HCT116 (cell line): ENCODE measurements at regions not wholly inside any gene's neighbourhood (a gene's known extent, or its start where the extent isn't known, plus 50 kb on each side); places are given as distances from the start of the nearest gene placed in this dataset.

Experiments used
- ATAC-seq: fragments of 200-7000 bp; cut with Tn5 transposase; 2 replicates; pipeline ENCODE4 v1.9.1; 2020; ENCODE audit warnings: mild to moderate bottlenecking, moderate library complexity
- BruUV-seq: library from RNA; stranded (reverse); fragments of 400-500 nt; replicated peaks from 2 replicates; lab custom pipeline; 2021; lab: Mats Ljungman, UMichigan
- CTCF ChIA-PET: fragments of 300-600 bp; sonication (Branson Sonifier 250); formaldehyde crosslinking; loops from one replicate; lab custom pipeline; 2021; ENCODE audit warnings: antibody characterized with exemption; lab: Charles Lee
- POLR2A ChIA-PET: fragments of 300-600, 350-600 bp; sonication (Branson Sonifier 250); formaldehyde crosslinking; loops from one replicate; lab custom pipeline; 2021; ENCODE audit warnings: antibody characterized with exemption; lab: Charles Lee
- RAD21 ChIA-PET, 2 experiments: fragments of 300-600 bp; sonication (Branson Sonifier 250); formaldehyde crosslinking; loops; one replicate each; lab custom pipeline; 2023; ENCODE audit warnings: low total read pairs in 2 of 2; ENCODE audit not compliant: uncharacterized antibody in 2 of 2, unreplicated experiment in 2 of 2, low non-redundant PET in 1 of 2; lab: Charles Lee
- DNase-seq: peaks from one replicate; pipeline ENCODE4 v3.0.0-alpha.2; 2010; ENCODE audit warnings: low read depth, low spot score
- H2AFZ ChIP-seq: fragments of 200-600 bp; shearing (Covaris generic), sonication (generic); 2 replicates; pipeline ENCODE4 v1.6.1; 2017; ENCODE audit warnings: low read depth, mixed run types, mixed read lengths, antibody characterized with exemption, low read length; ENCODE audit not compliant: poor library complexity, severe bottlenecking
- H3K27ac ChIP-seq: 2 replicates; pipeline ENCODE4 v1.5.1; 2012; ENCODE audit warnings: low read depth, low read length
- H3K27me3 ChIP-seq: fragments of 200-600 bp; sonication (generic); 2 replicates; pipeline ENCODE4 v1.6.1; 2016; ENCODE audit warnings: mixed run types, low read length, mixed read lengths; ENCODE audit not compliant: insufficient read depth
- H3K36me3 ChIP-seq, 2 experiments: fragments of 200-500 bp in 1 of 2; fragments of 200-600 bp in 1 of 2; sonication (Bioruptor generic) in 1 of 2; sonication (generic) in 1 of 2; 2 replicates each; pipeline versions ENCODE4 v1.5.1 to v1.6.1; 2014 to 2016; ENCODE audit warnings: low read length in 2 of 2, inconsistent platforms in 1 of 2, mixed read lengths in 1 of 2, mixed run types in 1 of 2; ENCODE audit not compliant: insufficient read depth in 2 of 2, control insufficient read depth in 1 of 2
- H3K4me1 ChIP-seq, 2 experiments: fragments of 200-600 bp in 1 of 2; sonication (generic) in 1 of 2; 2 replicates each; pipeline versions ENCODE4 v1.5.1 to v1.6.1; 2012 to 2017; ENCODE audit warnings: low read length in 2 of 2, inconsistent platforms in 1 of 2, mild to moderate bottlenecking in 1 of 2, mixed read lengths in 1 of 2, mixed run types in 1 of 2, moderate library complexity in 1 of 2; ENCODE audit not compliant: insufficient read depth in 2 of 2, control insufficient read depth in 1 of 2
- H3K4me2 ChIP-seq: fragments of 200-600 bp; sonication (generic); 2 replicates; pipeline ENCODE4 v1.6.1; 2017; ENCODE audit warnings: mixed run types, low read length, mixed read lengths
- H3K4me3 ChIP-seq, 2 experiments: fragments of 200-600 bp in 1 of 2; sonication (generic) in 1 of 2; replicated peaks in 1 of 2; 2 replicates each; pipeline ENCODE4 v1.5.1; 2011 to 2016; ENCODE audit warnings: low read length in 2 of 2, control low read depth in 1 of 2, low read depth in 1 of 2, mild to moderate bottlenecking in 1 of 2, mixed read lengths in 1 of 2, mixed run types in 1 of 2
- H3K79me2 ChIP-seq: fragments of 200-600 bp; sonication (generic); 2 replicates; pipeline ENCODE4 v1.6.1; 2017; ENCODE audit warnings: mild to moderate bottlenecking, mixed run types, low read length, moderate library complexity, mixed read lengths; ENCODE audit not compliant: insufficient read depth
- H3K9ac ChIP-seq: fragments of 200-600 bp; sonication (generic); 2 replicates; pipeline ENCODE4 v1.6.1; 2016; ENCODE audit warnings: low read length, mixed read lengths
- H3K9me2 ChIP-seq: fragments of 200-600 bp; sonication (generic), shearing (Covaris generic); 2 replicates; pipeline ENCODE4 v1.6.1; 2017; ENCODE audit warnings: mixed run types, mild to moderate bottlenecking, moderate library complexity; ENCODE audit not compliant: insufficient read depth
- H3K9me3 ChIP-seq, 2 experiments: fragments of 200-500 bp in 1 of 2; fragments of 200-600 bp in 1 of 2; sonication (Bioruptor generic) in 1 of 2; sonication (generic) in 1 of 2; 2 replicates each; pipeline ENCODE4 v1.6.1; 2014 to 2017; ENCODE audit warnings: low read length in 2 of 2, mixed read lengths in 2 of 2, inconsistent platforms in 1 of 2, low read depth in 1 of 2, mild to moderate bottlenecking in 1 of 2, mixed run types in 1 of 2, moderate library complexity in 1 of 2; ENCODE audit not compliant: control insufficient read depth in 1 of 2, insufficient read depth in 1 of 2
- H4K20me1 ChIP-seq: fragments of 200-600 bp; sonication (generic), shearing (Covaris generic); 2 replicates; pipeline ENCODE4 v1.6.1; 2017; ENCODE audit warnings: mixed run types, mild to moderate bottlenecking, moderate library complexity; ENCODE audit not compliant: insufficient read depth
- CBX3 ChIP-seq: IDR thresholded peaks from 2 replicates; pipeline ENCODE4 v1.6.1; 2012; ENCODE audit warnings: low read depth
- POLR2A ChIP-seq: IDR thresholded peaks from 2 replicates; pipeline ENCODE4 v1.7.0; 2011; ENCODE audit warnings: borderline replicate concordance; ENCODE audit not compliant: insufficient read depth, insufficient read length; ENCODE audit errors: extremely low read depth
- SP1 ChIP-seq: IDR thresholded peaks from 2 replicates; pipeline ENCODE4 v1.6.1; 2012; ENCODE audit warnings: low read depth
- TCF7L2 ChIP-seq: IDR thresholded peaks from 2 replicates; pipeline ENCODE4 v1.7.0; 2011; ENCODE audit warnings: borderline replicate concordance, inconsistent platforms; ENCODE audit not compliant: insufficient read depth, insufficient read length; ENCODE audit errors: extremely low read depth
- ZBTB33 ChIP-seq: IDR thresholded peaks from 2 replicates; pipeline ENCODE4 v1.6.1; 2011; ENCODE audit warnings: mild to moderate bottlenecking, low read length, moderate library complexity; ENCODE audit not compliant: insufficient replicate concordance; ENCODE audit errors: extremely low read depth
- intact Hi-C: fragments of 100-400 bp; cut with micrococcal nuclease; formaldehyde crosslinking; loops from 2 replicates; pipeline ENCODE4 v1.10.0; 2022
- TF ChIP-seq, protein P1 (sequence below): IDR thresholded peaks from 2 replicates; pipeline ENCODE4 v1.6.1; 2012; ENCODE audit warnings: low read depth

GRCh38 chr11:27573024-27573423 lies 66.5 kb upstream of the LIN7C start:
- no peaks in the 10 kb centered on the region for H3K9me3 ChIP-seq
- H4K20me1 ChIP-seq, result no peaks in the 10 kb centered on the region
- no peaks in the 10 kb centered on the region for H3K36me3 ChIP-seq
- no peaks in the 10 kb centered on the region for H3K4me1 ChIP-seq
- RAD21 ChIA-PET, result no interaction called here
- CTCF ChIA-PET, result no interaction called here
- H3K9me2 ChIP-seq, result no peaks in the 10 kb centered on the region
- no peaks in the 10 kb centered on the region for H3K79me2 ChIP-seq
- H3K9ac ChIP-seq, result no peak overlapping the region
- DNase-seq (no peak), ATAC-seq (no peak)
- no peak overlapping the region for H3K4me2 ChIP-seq
- BruUV-seq, result no TSS peak
- no peaks in the 10 kb centered on the region for H3K27me3 ChIP-seq
- no peak overlapping the region for H3K27ac ChIP-seq
- intact Hi-C loops, result no loop called here
- H2AFZ ChIP-seq, result no peak overlapping the region
- POLR2A ChIA-PET, result no interaction called here
- TF ChIP-seq, protein P1, sequence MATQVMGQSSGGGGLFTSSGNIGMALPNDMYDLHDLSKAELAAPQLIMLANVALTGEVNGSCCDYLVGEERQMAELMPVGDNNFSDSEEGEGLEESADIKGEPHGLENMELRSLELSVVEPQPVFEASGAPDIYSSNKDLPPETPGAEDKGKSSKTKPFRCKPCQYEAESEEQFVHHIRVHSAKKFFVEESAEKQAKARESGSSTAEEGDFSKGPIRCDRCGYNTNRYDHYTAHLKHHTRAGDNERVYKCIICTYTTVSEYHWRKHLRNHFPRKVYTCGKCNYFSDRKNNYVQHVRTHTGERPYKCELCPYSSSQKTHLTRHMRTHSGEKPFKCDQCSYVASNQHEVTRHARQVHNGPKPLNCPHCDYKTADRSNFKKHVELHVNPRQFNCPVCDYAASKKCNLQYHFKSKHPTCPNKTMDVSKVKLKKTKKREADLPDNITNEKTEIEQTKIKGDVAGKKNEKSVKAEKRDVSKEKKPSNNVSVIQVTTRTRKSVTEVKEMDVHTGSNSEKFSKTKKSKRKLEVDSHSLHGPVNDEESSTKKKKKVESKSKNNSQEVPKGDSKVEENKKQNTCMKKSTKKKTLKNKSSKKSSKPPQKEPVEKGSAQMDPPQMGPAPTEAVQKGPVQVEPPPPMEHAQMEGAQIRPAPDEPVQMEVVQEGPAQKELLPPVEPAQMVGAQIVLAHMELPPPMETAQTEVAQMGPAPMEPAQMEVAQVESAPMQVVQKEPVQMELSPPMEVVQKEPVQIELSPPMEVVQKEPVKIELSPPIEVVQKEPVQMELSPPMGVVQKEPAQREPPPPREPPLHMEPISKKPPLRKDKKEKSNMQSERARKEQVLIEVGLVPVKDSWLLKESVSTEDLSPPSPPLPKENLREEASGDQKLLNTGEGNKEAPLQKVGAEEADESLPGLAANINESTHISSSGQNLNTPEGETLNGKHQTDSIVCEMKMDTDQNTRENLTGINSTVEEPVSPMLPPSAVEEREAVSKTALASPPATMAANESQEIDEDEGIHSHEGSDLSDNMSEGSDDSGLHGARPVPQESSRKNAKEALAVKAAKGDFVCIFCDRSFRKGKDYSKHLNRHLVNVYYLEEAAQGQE, result no peak
- no peak for TF ChIP-seq SP1
- TF ChIP-seq POLR2A, result no peak
- no peak for TF ChIP-seq TCF7L2
- TF ChIP-seq ZBTB33, result no peak
- no peak for TF ChIP-seq CBX3
- H3K4me3 ChIP-seq, result no peak overlapping the region
